H1 (cell line): ENCODE measurements at regions not wholly inside any gene's neighbourhood (a gene's known extent, or its start where the extent isn't known, plus 50 kb on each side); places are given as distances from the start of the nearest gene placed in this dataset.

Experiments used
- CTCF ChIP-seq, 3 experiments: IDR thresholded peaks; 1 replicate in 2 of 3; 2 replicates in 1 of 3; pipeline versions ENCODE4 v1.5.1 to v1.6.1; 2011; ENCODE audit warnings: low read length in 3 of 3, mild to moderate bottlenecking in 3 of 3, inconsistent platforms in 2 of 3, low read depth in 1 of 3, moderate library complexity in 1 of 3; ENCODE audit not compliant: insufficient read depth in 1 of 3; ENCODE audit errors: control extremely low read depth in 1 of 3
- HDAC6 ChIP-seq: IDR thresholded peaks from one replicate; pipeline ENCODE4 v1.7.1; 2012; ENCODE audit warnings: low read depth, mild to moderate bottlenecking, inconsistent platforms, low read length, moderate library complexity
- NRF1 ChIP-seq: IDR thresholded peaks from 2 replicates; pipeline ENCODE4 v1.6.1; 2011; ENCODE audit warnings: mild to moderate bottlenecking, low read depth, low read length, improper control_type of control experiment
- RNF2 ChIP-seq: fragments of 200-900, 300-1000 bp; sonication (generic); IDR thresholded peaks from 2 replicates; pipeline ENCODE4 v1.7.1; 2016; ENCODE audit warnings: borderline replicate concordance, low read depth, mild to moderate bottlenecking, antibody characterized with exemption, low read length; ENCODE audit not compliant: poor library complexity, severe bottlenecking; ENCODE audit errors: missing control alignments
- TBP ChIP-seq: IDR thresholded peaks from 2 replicates; pipeline ENCODE4 v1.6.1; 2011; ENCODE audit warnings: low read depth, low read length, improper control_type of control experiment

GRCh38 chr2:9781252-9781651 is 62.0 kb upstream of the TAF1B start:
- no peak for TF ChIP-seq CTCF (IDR thresholded peaks at IDR 0.05; ENCODE audit: control extremely low read depth in 1 of 3, insufficient read depth in 1 of 3, low read depth in 1 of 3, low read length in 3 of 3)
- TF ChIP-seq HDAC6 = no peak
- TF ChIP-seq RNF2 = no peak
- TF ChIP-seq TBP = no peak
- no peak for TF ChIP-seq NRF1
